Thoracic aorta (tissue), 2 donors: ENCODE measurements at regions not wholly inside any gene's neighbourhood (a gene's known extent, or its start where the extent isn't known, plus 50 kb on each side); places are given as distances from the start of the nearest gene placed in this dataset.

Experiments
- ATAC-seq: fragments of 150-250 bp; one replicate; pipeline ENCODE4 v1.8.0; 2017; ENCODE audit warnings: low read depth; ENCODE audit not compliant: insufficient number of reproducible peaks, low FRiP score
- DNase-seq: peaks from one replicate; pipeline ENCODE4 v3.0.0-alpha.2; 2020; ENCODE audit warnings: low spot score
- H3K27ac ChIP-seq, 2 donors: fragments of 200-600 bp; sonication (generic); 1 replicate in 1 of 2; 2 replicates in 1 of 2; pipeline ENCODE4 v1.5.1; 2016; ENCODE audit warnings: mild to moderate bottlenecking in 2 of 2, moderate library complexity in 2 of 2
- H3K27me3 ChIP-seq: fragments of 200-600 bp; sonication (generic); replicated peaks from 2 replicates; pipeline ENCODE4 v1.6.0; 2016; ENCODE audit warnings: mild to moderate bottlenecking; ENCODE audit not compliant: insufficient read depth
- H3K36me3 ChIP-seq: fragments of 200-600 bp; sonication (generic); one replicate; pipeline ENCODE4 v1.5.1; 2016
- H3K4me1 ChIP-seq, 2 donors: fragments of 200-600 bp; sonication (generic); 1 replicate in 1 of 2; 2 replicates in 1 of 2; pipeline versions ENCODE4 v1.5.1 to v1.6.0; 2016; ENCODE audit warnings: low read depth in 2 of 2, mild to moderate bottlenecking in 1 of 2; ENCODE audit not compliant: control insufficient read depth in 1 of 2
- H3K4me3 ChIP-seq: fragments of 200-600 bp; sonication (generic); 2 replicates; pipeline ENCODE4 v1.5.1; 2016; ENCODE audit warnings: mild to moderate bottlenecking
- H3K9me3 ChIP-seq: fragments of 200-600 bp; sonication (generic); 2 replicates; pipeline ENCODE4 v1.5.1; 2016
- CTCF ChIP-seq: fragments of 200-600 bp; sonication (generic); IDR thresholded peaks from one replicate; pipeline ENCODE4 v1.5.1; 2019; ENCODE audit warnings: antibody characterized with exemption

- no peak for DNase-seq
- no peak overlapping the region for H3K4me3 ChIP-seq
- no peak for TF ChIP-seq CTCF
- no peaks in the 10 kb centered on the region for H3K36me3 ChIP-seq
- H3K9me3 ChIP-seq: no peaks in the 10 kb centered on the region
- H3K4me1 ChIP-seq: peaks cover 0 to 14% of the 10 kb centered on the region in 2 donors
- ATAC-seq: no peak
- no peak overlapping the region for H3K27ac ChIP-seq
- H3K27me3 ChIP-seq: no peaks in the 10 kb centered on the region
Observed at GRCh38 chr1:60402216-60402615, 328.6 kb upstream of the C1orf87 start.

- Histone ChIP-seq H3K4me1 (no peaks in the 10 kb centered on the region), H3K9me3 (no peaks in the 10 kb centered on the region), H3K27ac (no peak overlapping the region), H3K27me3 (no peaks in the 10 kb centered on the region), H3K4me3 (no peak overlapping the region), H3K36me3 (no peaks in the 10 kb centered on the region)
- TF ChIP-seq CTCF: no peak
- ATAC-seq: no peak
- DNase-seq: no peak
Observed at GRCh38 chr1:60394436-60394835, 320.9 kb upstream of the C1orf87 start.

GRCh38 chr1:60390593-60391282 lies 317.2 kb upstream of the C1orf87 start:
- Histone ChIP-seq H3K27me3 (no peaks in the 10 kb centered on the region), H3K36me3 (no peaks in the 10 kb centered on the region), H3K4me1 (peaks cover 4 to 11% of the 10 kb centered on the region in 2 donors), H3K9me3 (no peaks in the 10 kb centered on the region), H3K27ac (no peak overlapping the region), H3K4me3 (no peak overlapping the region)
- no peak for DNase-seq
- no peak for ATAC-seq
- TF ChIP-seq CTCF: no peak

GRCh38 chr1:60388092-60388987 lies 314.8 kb upstream of the C1orf87 start:
- Histone ChIP-seq H3K27me3 (no peaks in the 10 kb centered on the region), H3K9me3 (no peaks in the 10 kb centered on the region), H3K36me3 (no peaks in the 10 kb centered on the region), H3K4me1 (peaks cover 4 to 11% of the 10 kb centered on the region in 2 donors), H3K27ac (no peak overlapping the region), H3K4me3 (no peak overlapping the region)
- ATAC-seq (no peak), DNase-seq (no peak)
- no peak for TF ChIP-seq CTCF

GRCh38 chr1:60387175-60387574 lies 313.6 kb upstream of the C1orf87 start:
- no peak for DNase-seq
- no peak for ATAC-seq
- no peak overlapping the region for H3K4me3 ChIP-seq

More at GRCh38 chr1:60387175-60387574, 313.6 kb upstream of the C1orf87 start:
- Histone ChIP-seq H3K4me1 (peaks cover 4 to 11% of the 10 kb centered on the region in 2 donors), H3K27ac (no peak overlapping the region), H3K36me3 (no peaks in the 10 kb centered on the region), H3K9me3 (no peaks in the 10 kb centered on the region), H3K27me3 (no peaks in the 10 kb centered on the region)
- TF ChIP-seq CTCF: no peak
